HCT116 (cell line): ENCODE measurements at regions not wholly inside any gene's neighbourhood (a gene's known extent, or its start where the extent isn't known, plus 50 kb on each side); places are given as distances from the start of the nearest gene placed in this dataset.

Experiments
- ATAC-seq: fragments of 200-7000 bp; cut with Tn5 transposase; 2 replicates; pipeline ENCODE4 v1.9.1; 2020; ENCODE audit warnings: mild to moderate bottlenecking, moderate library complexity
- BruUV-seq: library from RNA; stranded (reverse); fragments of 400-500 nt; replicated peaks from 2 replicates; lab custom pipeline; 2021; lab: Mats Ljungman, UMichigan
- CTCF ChIA-PET: fragments of 300-600 bp; sonication (Branson Sonifier 250); formaldehyde crosslinking; loops from one replicate; lab custom pipeline; 2021; ENCODE audit warnings: antibody characterized with exemption; lab: Charles Lee
- POLR2A ChIA-PET: fragments of 300-600, 350-600 bp; sonication (Branson Sonifier 250); formaldehyde crosslinking; loops from one replicate; lab custom pipeline; 2021; ENCODE audit warnings: antibody characterized with exemption; lab: Charles Lee
- RAD21 ChIA-PET, 2 experiments: fragments of 300-600 bp; sonication (Branson Sonifier 250); formaldehyde crosslinking; loops; one replicate each; lab custom pipeline; 2023; ENCODE audit warnings: low total read pairs in 2 of 2; ENCODE audit not compliant: uncharacterized antibody in 2 of 2, unreplicated experiment in 2 of 2, low non-redundant PET in 1 of 2; lab: Charles Lee
- DNase-seq: peaks from one replicate; pipeline ENCODE4 v3.0.0-alpha.2; 2010; ENCODE audit warnings: low read depth, low spot score
- H2AFZ ChIP-seq: fragments of 200-600 bp; shearing (Covaris generic), sonication (generic); 2 replicates; pipeline ENCODE4 v1.6.1; 2017; ENCODE audit warnings: low read depth, mixed run types, mixed read lengths, antibody characterized with exemption, low read length; ENCODE audit not compliant: poor library complexity, severe bottlenecking
- H3K27ac ChIP-seq: 2 replicates; pipeline ENCODE4 v1.5.1; 2012; ENCODE audit warnings: low read depth, low read length
- H3K27me3 ChIP-seq: fragments of 200-600 bp; sonication (generic); 2 replicates; pipeline ENCODE4 v1.6.1; 2016; ENCODE audit warnings: mixed run types, low read length, mixed read lengths; ENCODE audit not compliant: insufficient read depth
- H3K36me3 ChIP-seq, 2 experiments: fragments of 200-500 bp in 1 of 2; fragments of 200-600 bp in 1 of 2; sonication (Bioruptor generic) in 1 of 2; sonication (generic) in 1 of 2; 2 replicates each; pipeline versions ENCODE4 v1.5.1 to v1.6.1; 2014 to 2016; ENCODE audit warnings: low read length in 2 of 2, inconsistent platforms in 1 of 2, mixed read lengths in 1 of 2, mixed run types in 1 of 2; ENCODE audit not compliant: insufficient read depth in 2 of 2, control insufficient read depth in 1 of 2
- H3K4me1 ChIP-seq, 2 experiments: fragments of 200-600 bp in 1 of 2; sonication (generic) in 1 of 2; 2 replicates each; pipeline versions ENCODE4 v1.5.1 to v1.6.1; 2012 to 2017; ENCODE audit warnings: low read length in 2 of 2, inconsistent platforms in 1 of 2, mild to moderate bottlenecking in 1 of 2, mixed read lengths in 1 of 2, mixed run types in 1 of 2, moderate library complexity in 1 of 2; ENCODE audit not compliant: insufficient read depth in 2 of 2, control insufficient read depth in 1 of 2
- H3K4me2 ChIP-seq: fragments of 200-600 bp; sonication (generic); 2 replicates; pipeline ENCODE4 v1.6.1; 2017; ENCODE audit warnings: mixed run types, low read length, mixed read lengths
- H3K4me3 ChIP-seq, 2 experiments: fragments of 200-600 bp in 1 of 2; sonication (generic) in 1 of 2; replicated peaks in 1 of 2; 2 replicates each; pipeline ENCODE4 v1.5.1; 2011 to 2016; ENCODE audit warnings: low read length in 2 of 2, control low read depth in 1 of 2, low read depth in 1 of 2, mild to moderate bottlenecking in 1 of 2, mixed read lengths in 1 of 2, mixed run types in 1 of 2
- H3K79me2 ChIP-seq: fragments of 200-600 bp; sonication (generic); 2 replicates; pipeline ENCODE4 v1.6.1; 2017; ENCODE audit warnings: mild to moderate bottlenecking, mixed run types, low read length, moderate library complexity, mixed read lengths; ENCODE audit not compliant: insufficient read depth
- H3K9ac ChIP-seq: fragments of 200-600 bp; sonication (generic); 2 replicates; pipeline ENCODE4 v1.6.1; 2016; ENCODE audit warnings: low read length, mixed read lengths
- H3K9me2 ChIP-seq: fragments of 200-600 bp; sonication (generic), shearing (Covaris generic); 2 replicates; pipeline ENCODE4 v1.6.1; 2017; ENCODE audit warnings: mixed run types, mild to moderate bottlenecking, moderate library complexity; ENCODE audit not compliant: insufficient read depth
- H3K9me3 ChIP-seq, 2 experiments: fragments of 200-500 bp in 1 of 2; fragments of 200-600 bp in 1 of 2; sonication (Bioruptor generic) in 1 of 2; sonication (generic) in 1 of 2; 2 replicates each; pipeline ENCODE4 v1.6.1; 2014 to 2017; ENCODE audit warnings: low read length in 2 of 2, mixed read lengths in 2 of 2, inconsistent platforms in 1 of 2, low read depth in 1 of 2, mild to moderate bottlenecking in 1 of 2, mixed run types in 1 of 2, moderate library complexity in 1 of 2; ENCODE audit not compliant: control insufficient read depth in 1 of 2, insufficient read depth in 1 of 2
- H4K20me1 ChIP-seq: fragments of 200-600 bp; sonication (generic), shearing (Covaris generic); 2 replicates; pipeline ENCODE4 v1.6.1; 2017; ENCODE audit warnings: mixed run types, mild to moderate bottlenecking, moderate library complexity; ENCODE audit not compliant: insufficient read depth
- ATF3 ChIP-seq: IDR thresholded peaks from 2 replicates; pipeline ENCODE4 v1.6.1; 2012
- CEBPB ChIP-seq: IDR thresholded peaks from 2 replicates; pipeline ENCODE4 v1.6.1; 2012; ENCODE audit warnings: low read depth
- CTCF ChIP-seq, 3 experiments: fragments of 200-600 bp in 1 of 3; sonication (generic) in 1 of 3; IDR thresholded peaks in 2 of 3; conservative IDR thresholded peaks in 1 of 3; 2 replicates each; pipeline ENCODE4 v1.5.1; 2012 to 2017; ENCODE audit warnings: low read depth in 2 of 3, low read length in 2 of 3, antibody characterized with exemption in 1 of 3, borderline replicate concordance in 1 of 3, control low read depth in 1 of 3, mild to moderate bottlenecking in 1 of 3, mixed read lengths in 1 of 3, mixed run types in 1 of 3, moderate library complexity in 1 of 3; ENCODE audit not compliant: insufficient read depth in 1 of 3
- EGR1 ChIP-seq: IDR thresholded peaks from 2 replicates; pipeline ENCODE4 v1.6.1; 2012; ENCODE audit warnings: low read depth
- FOSL1 ChIP-seq: IDR thresholded peaks from 2 replicates; pipeline ENCODE4 v1.6.1; 2012; ENCODE audit warnings: low read depth
- JUND ChIP-seq: IDR thresholded peaks from 2 replicates; pipeline ENCODE4 v1.6.1; 2012
- MAX ChIP-seq: IDR thresholded peaks from 2 replicates; pipeline ENCODE4 v1.6.1; 2012
- POLR2A ChIP-seq: IDR thresholded peaks from 2 replicates; pipeline ENCODE4 v1.7.0; 2011; ENCODE audit warnings: borderline replicate concordance; ENCODE audit not compliant: insufficient read depth, insufficient read length; ENCODE audit errors: extremely low read depth
- RAD21 ChIP-seq: IDR thresholded peaks from 2 replicates; pipeline ENCODE4 v1.6.1; 2012; ENCODE audit warnings: low read depth, mild to moderate bottlenecking
- REST ChIP-seq: IDR thresholded peaks from 2 replicates; pipeline ENCODE4 v1.6.1; 2012; ENCODE audit warnings: low read depth
- SP1 ChIP-seq: IDR thresholded peaks from 2 replicates; pipeline ENCODE4 v1.6.1; 2012; ENCODE audit warnings: low read depth
- SRF ChIP-seq: IDR thresholded peaks from 2 replicates; pipeline ENCODE4 v1.6.1; 2012; ENCODE audit warnings: low read depth
- ZBTB33 ChIP-seq: IDR thresholded peaks from 2 replicates; pipeline ENCODE4 v1.6.1; 2011; ENCODE audit warnings: mild to moderate bottlenecking, low read length, moderate library complexity; ENCODE audit not compliant: insufficient replicate concordance; ENCODE audit errors: extremely low read depth
- ZFX ChIP-seq: fragments of 450-650 bp; IDR thresholded peaks from 2 replicates; pipeline ENCODE4 v1.6.1; 2017
- intact Hi-C: fragments of 100-400 bp; cut with micrococcal nuclease; formaldehyde crosslinking; loops from 2 replicates; pipeline ENCODE4 v1.10.0; 2022

DNA sequence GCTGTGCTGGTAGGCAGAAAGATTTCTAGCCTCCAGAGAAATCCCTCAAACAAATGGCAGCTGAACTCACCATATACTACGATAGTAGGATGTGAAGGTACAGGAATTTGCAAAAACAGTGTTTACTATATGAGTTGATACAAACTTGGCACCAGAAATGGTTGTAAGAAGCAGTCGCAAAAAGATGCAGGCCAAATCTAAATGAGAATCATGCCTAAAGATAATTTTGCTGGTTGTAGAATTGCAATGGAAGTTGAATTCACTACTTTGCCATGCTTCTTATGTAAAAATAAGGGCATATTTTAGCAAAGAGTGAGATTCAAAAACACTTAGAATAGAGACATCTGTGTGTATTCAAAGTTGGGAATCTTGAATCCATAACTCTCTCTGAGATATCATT lies 924.7 kb downstream of the SUCLG1 start:
- H3K9me2 ChIP-seq, result no peaks in the 10 kb centered on the region; the same call in 1 of the 2 replicates
- H3K27me3 ChIP-seq, result no peaks in the 10 kb centered on the region
- CTCF ChIA-PET, result no interaction called here
- H3K9me3 ChIP-seq, result no peaks in the 10 kb centered on the region
- ATAC-seq, result no peak
- H3K4me2 ChIP-seq, result no peak overlapping the region
- no peak for DNase-seq
- H3K4me3 ChIP-seq, result no peak overlapping the region
- intact Hi-C loops, result no loop called here
- H3K9ac ChIP-seq, result no peak overlapping the region
- no peaks in the 10 kb centered on the region for H3K4me1 ChIP-seq
- H4K20me1 ChIP-seq, result no peaks in the 10 kb centered on the region
- TF ChIP-seq FOSL1, result no peak
- TF ChIP-seq MAX, result no peak
- TF ChIP-seq CEBPB, result no peak
- TF ChIP-seq RAD21, result no peak
- no peak for TF ChIP-seq JUND
- TF ChIP-seq SRF, result no peak
- no peak for TF ChIP-seq SP1
- TF ChIP-seq POLR2A, result no peak
- TF ChIP-seq REST, result no peak
- no peak for TF ChIP-seq ATF3
- no peak for TF ChIP-seq EGR1
- no peak for TF ChIP-seq ZBTB33
- no peak for TF ChIP-seq ZFX
- no peak for TF ChIP-seq CTCF (IDR thresholded peaks at IDR 0.05 in 2 of 3, conservative IDR thresholded peaks at IDR 0.05 in 1 of 3; ENCODE audit: borderline replicate concordance in 1 of 3, insufficient read depth in 1 of 3, low read depth in 2 of 3, low read length in 2 of 3)
- no peak overlapping the region for H3K27ac ChIP-seq
- no peak overlapping the region for H2AFZ ChIP-seq
- no TSS peak for BruUV-seq
- H3K36me3 ChIP-seq, result no peaks in the 10 kb centered on the region
- POLR2A ChIA-PET, result no interaction called here
- no peaks in the 10 kb centered on the region for H3K79me2 ChIP-seq
- RAD21 ChIA-PET, result no interaction called here
